Psoas muscle (tissue), 7 donors: ENCODE measurements at regions not wholly inside any gene's neighbourhood (a gene's known extent, or its start where the extent isn't known, plus 50 kb on each side); places are given as distances from the start of the nearest gene placed in this dataset.

Experiments
- ATAC-seq, 4 donors: fragments of 200-7000 bp; cut with Tn5 transposase; one replicate each; pipeline ENCODE4 v1.9.1; 2020; ENCODE audit warnings: moderate library complexity in 3 of 4, mild to moderate bottlenecking in 2 of 4
- DNase-seq, 2 donors: peaks; one replicate each; pipeline ENCODE4 v3.0.0-alpha.2; 2020
- H3K27ac ChIP-seq: fragments of 200-600 bp; one replicate; pipeline ENCODE4 v1.8.0; 2022
- H3K27me3 ChIP-seq, 3 donors: fragments of 200-600 bp in 1 of 3; one replicate each; pipeline versions ENCODE4 v1.6.1 to v1.8.0; 2013 to 2022; ENCODE audit warnings: low read length in 2 of 3, mild to moderate bottlenecking in 2 of 3, moderate library complexity in 1 of 3; ENCODE audit not compliant: insufficient read depth in 3 of 3
- H3K36me3 ChIP-seq, 2 donors: fragments of 200-600 bp in 1 of 2; one replicate each; pipeline versions ENCODE4 v1.6.1 to v1.8.0; 2013 to 2022; ENCODE audit warnings: low read depth in 1 of 2, mild to moderate bottlenecking in 1 of 2, moderate library complexity in 1 of 2; ENCODE audit not compliant: insufficient read depth in 1 of 2
- H3K4me1 ChIP-seq: fragments of 200-600 bp; one replicate; pipeline ENCODE4 v1.8.0; 2022
- H3K4me3 ChIP-seq: fragments of 200-600 bp; one replicate; pipeline ENCODE4 v1.8.0; 2022; ENCODE audit warnings: mild to moderate bottlenecking
- H3K9me3 ChIP-seq: fragments of 200-600 bp; one replicate; pipeline ENCODE4 v1.8.0; 2022
- CTCF ChIP-seq: fragments of 200-600 bp; IDR thresholded peaks from one replicate; pipeline ENCODE4 v1.8.0; 2022; ENCODE audit warnings: antibody characterized with exemption
- WGBS, 3 donors: extraction: QIAGEN DNeasy Blood & Tissue Kit; methylation state at CpG; one replicate each; pipeline versions ENCODE4 v1.1.6 to v1.1.7; 2013; 5-methylcytosine and 5-hydroxymethylcytosine counted together
- intact Hi-C, 2 donors: fragments of 100-400 bp; cut with DNase I; formaldehyde crosslinking; loops; one replicate each; pipeline versions ENCODE4 v1.11.0 to v1.14.2; 2022
- donor health status: healthy with polysubstance abuse.
- donor health status: DM: no; HTN: no; CAD: no; lungs with moderate emphysema.
- donor health status: Bipolar disorder and iron deficiency.
- donor health status: healthy.
- donor health status: DM: yes; HTN: yes; CAD: no.
- donor health status: DM: no; HTN: no; CAD: no.
- donor health status: DM: yes; HTN: yes; CAD: no.

DNA sequence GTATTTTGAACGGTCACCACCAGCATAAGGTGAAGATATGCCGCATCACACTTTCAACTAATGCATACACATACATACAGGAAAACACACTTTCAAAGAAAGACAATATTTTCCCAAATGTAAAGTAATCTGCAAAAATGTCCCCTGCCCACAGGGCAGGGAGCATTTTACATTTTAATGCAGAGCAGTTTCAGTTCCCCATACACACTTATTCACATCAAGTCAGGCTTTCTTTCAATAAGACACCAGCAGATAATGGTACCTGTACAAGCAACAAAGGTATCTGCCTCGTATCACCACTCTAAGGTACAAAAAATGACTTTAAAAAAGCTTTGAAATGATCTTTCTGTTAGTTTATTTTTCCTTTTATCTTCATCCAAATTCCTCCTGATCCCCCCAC is 247.1 kb upstream of the CCNG1 start:
- H3K36me3 ChIP-seq = no peaks in the 10 kb centered on the region
- H3K4me3 ChIP-seq = no peak overlapping the region
- intact Hi-C loops = no loop called here
- no peaks in the 10 kb centered on the region for H3K27me3 ChIP-seq
- no peaks in the 10 kb centered on the region for H3K9me3 ChIP-seq
- ATAC-seq (no peak), DNase-seq (no peak)
- WGBS, 3 donors = 73 to 80% (median 74%) methylated on average over 3 of the region's 3 CpGs
- H3K4me1 ChIP-seq = no peaks in the 10 kb centered on the region
- no peak overlapping the region for H3K27ac ChIP-seq
- no peak for TF ChIP-seq CTCF

DNA sequence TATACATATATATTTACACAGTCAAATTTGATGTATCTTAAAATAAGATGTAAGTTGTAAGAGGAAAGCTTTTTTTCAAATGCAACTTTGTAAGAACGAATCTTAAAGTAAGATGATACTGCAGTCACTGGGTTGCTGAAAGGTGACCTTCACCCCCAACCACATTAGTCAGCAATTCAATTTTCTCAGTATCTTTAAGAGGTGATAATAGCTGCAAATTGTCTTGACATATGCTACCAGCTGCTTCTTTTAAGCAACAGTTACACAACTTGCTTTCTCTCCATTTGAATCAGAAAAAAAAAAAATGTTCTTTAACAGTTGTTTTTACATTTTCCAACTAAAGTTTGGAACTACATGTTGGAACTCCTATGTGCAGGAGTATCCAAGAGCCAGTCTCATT is 246.6 kb upstream of the CCNG1 start:
- no peak overlapping the region for H3K27ac ChIP-seq
- no peak for ATAC-seq
- TF ChIP-seq CTCF = no peak
- no peaks in the 10 kb centered on the region for H3K4me1 ChIP-seq
- whole genome bisulfite sequencing, 3 donors = 8 to 33% (median 19%) methylated on average over 1 of the region's 1 CpG
- no peaks in the 10 kb centered on the region for H3K27me3 ChIP-seq
- H3K4me3 ChIP-seq = no peak overlapping the region
- no peaks in the 10 kb centered on the region for H3K36me3 ChIP-seq
- intact Hi-C loops = no loop called here
- no peak for DNase-seq
- H3K9me3 ChIP-seq = no peaks in the 10 kb centered on the region

GRCh38 chr5:163193886-163194285 is 243.5 kb upstream of the CCNG1 start:
- DNase-seq = no peak
- TF ChIP-seq CTCF = no peak
- Histone ChIP-seq H3K9me3 (no peaks in the 10 kb centered on the region), H3K36me3 (no peaks in the 10 kb centered on the region), H3K27ac (no peak overlapping the region), H3K4me3 (no peak overlapping the region), H3K27me3 (no peaks in the 10 kb centered on the region), H3K4me1 (no peaks in the 10 kb centered on the region)
- ATAC-seq = no peak
- intact Hi-C loops = no loop called here
- WGBS, 3 donors = 85 to 91% (median 87%) methylated on average over 7 of the region's 7 CpGs

GRCh38 chr5:163205645-163206044 is 231.8 kb upstream of the CCNG1 start:
- no peak overlapping the region for H3K27ac ChIP-seq
- no peak overlapping the region for H3K4me3 ChIP-seq
- H3K9me3 ChIP-seq = no peaks in the 10 kb centered on the region
- ATAC-seq (no peak), DNase-seq (no peak)
- H3K27me3 ChIP-seq = no peaks in the 10 kb centered on the region
- no peaks in the 10 kb centered on the region for H3K36me3 ChIP-seq
- H3K4me1 ChIP-seq = no peaks in the 10 kb centered on the region
- no peak for TF ChIP-seq CTCF
- intact Hi-C loops = no loop called here

- no peak overlapping the region for H3K4me3 ChIP-seq
- DNase-seq = no peak
- no peak overlapping the region for H3K27ac ChIP-seq
- H3K36me3 ChIP-seq = no peaks in the 10 kb centered on the region
- no peak for ATAC-seq
- WGBS, 3 donors = 60 to 74% (median 61%) methylated on average over 3 to 4 of the region's 4 CpGs
- no peaks in the 10 kb centered on the region for H3K4me1 ChIP-seq
- H3K27me3 ChIP-seq = no peaks in the 10 kb centered on the region
- intact Hi-C loops = no loop called here
- H3K9me3 ChIP-seq = no peaks in the 10 kb centered on the region
- TF ChIP-seq CTCF = no peak
Observed at GRCh38 chr5:163221581-163221980, 215.8 kb upstream of the CCNG1 start.
